Ascending aorta (tissue), 2 donors: ENCODE measurements at regions not wholly inside any gene's neighbourhood (a gene's known extent, or its start where the extent isn't known, plus 50 kb on each side); places are given as distances from the start of the nearest gene placed in this dataset.

ENCODE experiments used
- DNase-seq, 2 donors: peaks; one replicate each; pipeline ENCODE4 v3.0.0-alpha.2; 2019; ENCODE audit warnings: low spot score in 2 of 2
- H3K27ac ChIP-seq, 2 donors: fragments of 200-600 bp; sonication (generic); one replicate each; pipeline ENCODE4 v1.5.1; 2016 to 2017; ENCODE audit warnings: mild to moderate bottlenecking in 1 of 2
- H3K27me3 ChIP-seq: fragments of 200-600 bp; sonication (generic); one replicate; pipeline ENCODE4 v1.5.1; 2017
- H3K36me3 ChIP-seq, 2 donors: fragments of 200-600 bp; sonication (generic); one replicate each; pipeline ENCODE4 v1.5.1; 2016
- H3K4me1 ChIP-seq, 2 donors: fragments of 200-600 bp; sonication (generic); one replicate each; pipeline ENCODE4 v1.5.1; 2016 to 2017; ENCODE audit warnings: mild to moderate bottlenecking in 1 of 2
- H3K4me3 ChIP-seq, 2 donors: fragments of 200-600 bp; sonication (generic); one replicate each; pipeline ENCODE4 v1.5.1; 2016 to 2017; ENCODE audit warnings: mild to moderate bottlenecking in 1 of 2
- H3K9me3 ChIP-seq, 2 donors: fragments of 200-600 bp; sonication (generic); one replicate each; pipeline ENCODE4 v1.5.1; 2016
- intact Hi-C: fragments of 100-400 bp; cut with DNase I; formaldehyde crosslinking; loops from one replicate; pipeline ENCODE4 v1.15.1; 2023
- TF ChIP-seq, protein P1 (sequence below), 3 experiments: fragments of 200-600 bp in 2 of 3; fragments of 450-650 bp in 1 of 3; sonication (generic) in 2 of 3; IDR thresholded peaks; one replicate each; pipeline ENCODE4 v1.5.1; 2016 to 2019; ENCODE audit warnings: antibody characterized with exemption in 3 of 3, mild to moderate bottlenecking in 1 of 3, moderate library complexity in 1 of 3

DNA sequence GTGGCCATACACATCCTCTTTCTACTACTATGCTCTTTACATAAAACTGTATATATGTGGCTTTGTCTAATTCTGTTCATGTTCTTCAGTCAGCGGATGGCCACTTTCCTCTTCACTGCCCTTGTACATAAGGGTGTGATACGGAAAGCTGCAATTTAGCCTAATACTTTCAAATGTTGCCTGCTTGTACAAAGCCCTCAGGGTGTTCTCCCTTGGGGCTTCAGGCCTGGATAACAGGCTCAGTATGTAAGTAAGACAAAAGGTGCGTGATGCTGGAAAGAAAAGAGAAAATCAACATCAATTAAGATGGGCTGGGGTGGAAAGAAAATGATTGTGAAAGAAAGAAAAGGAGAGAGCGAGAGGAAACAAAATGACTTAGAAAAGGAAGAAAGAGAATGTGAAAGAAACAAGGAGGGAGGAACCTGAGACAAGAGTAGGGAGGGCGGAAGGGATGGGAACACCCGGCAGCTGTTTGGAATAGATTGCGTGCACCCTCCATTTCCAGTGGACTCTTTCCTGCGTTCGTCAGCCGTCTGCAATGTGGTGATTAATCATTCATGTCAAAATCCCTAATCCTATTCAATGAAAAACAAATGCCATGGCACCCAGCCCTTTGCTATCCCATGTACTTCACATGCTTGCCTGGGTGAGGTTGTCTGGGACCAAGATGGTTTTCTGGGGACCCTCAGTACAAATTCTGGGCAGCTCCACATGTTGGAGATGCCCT lies 553.6 kb downstream of the NUF2 start:
- DNase-seq = no peak
- TF ChIP-seq, protein P1, sequence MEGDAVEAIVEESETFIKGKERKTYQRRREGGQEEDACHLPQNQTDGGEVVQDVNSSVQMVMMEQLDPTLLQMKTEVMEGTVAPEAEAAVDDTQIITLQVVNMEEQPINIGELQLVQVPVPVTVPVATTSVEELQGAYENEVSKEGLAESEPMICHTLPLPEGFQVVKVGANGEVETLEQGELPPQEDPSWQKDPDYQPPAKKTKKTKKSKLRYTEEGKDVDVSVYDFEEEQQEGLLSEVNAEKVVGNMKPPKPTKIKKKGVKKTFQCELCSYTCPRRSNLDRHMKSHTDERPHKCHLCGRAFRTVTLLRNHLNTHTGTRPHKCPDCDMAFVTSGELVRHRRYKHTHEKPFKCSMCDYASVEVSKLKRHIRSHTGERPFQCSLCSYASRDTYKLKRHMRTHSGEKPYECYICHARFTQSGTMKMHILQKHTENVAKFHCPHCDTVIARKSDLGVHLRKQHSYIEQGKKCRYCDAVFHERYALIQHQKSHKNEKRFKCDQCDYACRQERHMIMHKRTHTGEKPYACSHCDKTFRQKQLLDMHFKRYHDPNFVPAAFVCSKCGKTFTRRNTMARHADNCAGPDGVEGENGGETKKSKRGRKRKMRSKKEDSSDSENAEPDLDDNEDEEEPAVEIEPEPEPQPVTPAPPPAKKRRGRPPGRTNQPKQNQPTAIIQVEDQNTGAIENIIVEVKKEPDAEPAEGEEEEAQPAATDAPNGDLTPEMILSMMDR (IDR thresholded peaks at IDR 0.05) = no peak
- H3K27me3 ChIP-seq = no peaks in the 10 kb centered on the region
- H3K4me3 ChIP-seq = peak overlapping the region in 1 of 2 donors; percentile 7
- no peaks in the 10 kb centered on the region for H3K4me1 ChIP-seq
- no peaks in the 10 kb centered on the region for H3K36me3 ChIP-seq
- no peaks in the 10 kb centered on the region for H3K9me3 ChIP-seq
- intact Hi-C loops = no loop called here
- H3K27ac ChIP-seq = peak overlapping the region in 1 of 2 donors; percentile 41

DNA sequence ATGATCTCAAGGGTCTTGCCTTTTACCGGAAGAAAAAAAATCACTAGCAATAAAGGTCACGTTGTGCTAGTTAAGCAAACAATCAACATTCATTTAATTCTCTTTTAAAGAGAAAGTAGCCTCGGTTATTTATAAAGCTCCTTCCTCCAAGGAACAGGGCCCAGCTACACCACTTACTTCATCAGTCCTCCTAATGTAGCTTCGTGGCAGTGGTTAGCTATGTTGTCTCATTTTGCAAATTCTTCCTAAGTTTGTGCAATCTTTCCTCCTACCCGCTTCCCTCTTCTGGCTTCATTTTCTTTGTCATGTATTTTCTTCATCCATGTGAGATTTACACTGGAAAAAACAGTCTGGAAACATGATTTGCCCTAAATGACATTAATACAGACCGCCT lies 554.2 kb downstream of the NUF2 start:
- Histone ChIP-seq H3K4me1 (no peaks in the 10 kb centered on the region), H3K27me3 (no peaks in the 10 kb centered on the region), H3K27ac (peak overlapping the region in 1 of 2 donors; percentile 40), H3K36me3 (no peaks in the 10 kb centered on the region), H3K9me3 (no peaks in the 10 kb centered on the region), H3K4me3 (peak overlapping the region in 1 of 2 donors; percentile 7)
- intact Hi-C loops = no loop called here
- no peak for DNase-seq
- TF ChIP-seq, protein P1 (IDR thresholded peaks at IDR 0.05) = no peak

DNA sequence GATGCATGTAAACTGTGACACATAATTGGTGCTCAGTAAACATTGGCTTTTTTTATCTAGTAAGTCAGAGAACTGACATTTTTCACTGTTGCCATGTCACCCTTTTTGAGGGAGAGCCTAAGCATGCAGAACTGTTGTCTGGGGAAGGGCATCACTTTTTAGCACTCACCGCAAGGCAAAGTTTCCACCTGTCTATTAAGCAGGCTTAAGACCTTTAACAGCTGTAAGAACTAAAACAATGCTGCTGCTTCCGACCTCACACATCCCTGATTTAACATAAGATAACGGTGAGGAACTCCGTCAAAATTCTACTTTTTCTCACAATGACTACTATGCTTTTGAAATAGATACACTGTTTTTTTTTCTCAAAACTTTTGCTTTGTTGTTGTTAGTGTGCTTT lies 554.8 kb downstream of the NUF2 start:
- Histone ChIP-seq H3K36me3 (no peaks in the 10 kb centered on the region), H3K27me3 (no peaks in the 10 kb centered on the region), H3K4me1 (no peaks in the 10 kb centered on the region), H3K27ac (no peak overlapping the region), H3K9me3 (no peaks in the 10 kb centered on the region), H3K4me3 (no peak overlapping the region)
- intact Hi-C loops = no loop called here
- no peak for DNase-seq
- TF ChIP-seq, protein P1 (IDR thresholded peaks at IDR 0.05) = no peak

DNA sequence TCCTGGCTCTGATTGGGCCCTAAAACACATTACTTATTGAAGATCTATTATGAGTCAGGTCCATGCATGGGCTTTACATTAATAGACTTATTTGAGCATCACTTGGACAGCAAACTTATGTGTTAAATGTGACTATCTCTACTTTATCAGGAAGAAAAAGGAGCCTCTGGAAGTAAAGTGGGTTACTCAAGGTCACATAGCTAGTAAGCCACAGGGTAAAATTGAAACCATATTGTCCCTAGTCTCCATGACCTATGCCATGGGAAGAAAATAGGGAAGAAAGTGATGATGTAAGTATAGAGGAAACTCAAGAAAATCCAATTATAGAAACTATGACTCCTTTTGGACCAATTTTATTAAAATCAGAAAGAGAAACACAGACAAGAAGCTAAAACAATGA lies 555.3 kb downstream of the NUF2 start:
- H3K4me1 ChIP-seq = no peaks in the 10 kb centered on the region
- H3K27me3 ChIP-seq = no peaks in the 10 kb centered on the region
- H3K4me3 ChIP-seq = no peak overlapping the region
- H3K27ac ChIP-seq = no peak overlapping the region
- no peaks in the 10 kb centered on the region for H3K36me3 ChIP-seq
- TF ChIP-seq, protein P1 (IDR thresholded peaks at IDR 0.05) = no peak
- intact Hi-C loops = no loop called here
- DNase-seq = no peak
- no peaks in the 10 kb centered on the region for H3K9me3 ChIP-seq

DNA sequence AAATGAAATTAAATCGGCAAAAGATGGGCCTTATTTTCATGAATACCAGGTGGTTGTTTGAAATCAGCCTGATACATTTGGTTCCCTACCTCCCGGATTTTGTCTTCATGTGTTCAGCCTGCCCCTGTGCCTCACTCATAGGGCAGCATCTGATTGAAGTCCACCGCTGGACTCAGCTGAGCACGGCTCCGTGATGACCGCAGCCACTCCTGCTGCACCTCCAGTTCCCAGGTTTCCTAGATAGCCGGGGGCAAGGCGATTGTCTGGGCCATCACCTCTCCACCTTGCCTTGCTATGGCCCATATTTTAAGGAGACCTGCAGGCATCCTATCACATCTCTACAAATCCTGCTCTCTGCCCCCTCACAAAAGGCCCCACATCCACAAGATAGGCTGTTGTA lies 563.8 kb downstream of the NUF2 start:
- TF ChIP-seq, protein P1 (IDR thresholded peaks at IDR 0.05) = no peak
- intact Hi-C loops = no loop called here
- no peak for DNase-seq
- Histone ChIP-seq H3K4me3 (no peak overlapping the region), H3K4me1 (no peaks in the 10 kb centered on the region), H3K36me3 (no peaks in the 10 kb centered on the region), H3K9me3 (no peaks in the 10 kb centered on the region), H3K27me3 (no peaks in the 10 kb centered on the region), H3K27ac (no peak overlapping the region)

DNA sequence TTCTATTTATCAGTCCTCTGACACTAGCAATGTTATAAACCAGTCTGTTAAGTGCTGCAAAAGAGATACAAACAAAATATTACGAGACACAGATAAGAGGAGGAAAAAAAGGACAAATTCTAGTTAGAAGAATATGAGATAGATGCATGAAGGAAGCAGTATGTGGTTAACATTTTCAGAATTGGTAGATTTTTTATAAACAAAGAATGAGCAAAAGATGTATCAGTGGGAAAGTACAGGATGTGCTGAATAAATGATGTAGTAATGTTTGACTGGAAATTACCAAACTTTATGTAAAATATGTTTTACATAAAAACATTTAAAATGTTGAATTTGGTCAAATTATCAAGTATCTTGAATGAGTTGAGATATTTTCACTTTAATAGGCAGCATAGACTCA lies 574.2 kb downstream of the NUF2 start:
- DNase-seq = no peak
- Histone ChIP-seq H3K4me1 (no peaks in the 10 kb centered on the region), H3K36me3 (no peaks in the 10 kb centered on the region), H3K4me3 (no peak overlapping the region), H3K27me3 (no peaks in the 10 kb centered on the region), H3K27ac (no peak overlapping the region), H3K9me3 (no peaks in the 10 kb centered on the region)
- intact Hi-C loops = no loop called here
- TF ChIP-seq, protein P1 (IDR thresholded peaks at IDR 0.05) = no peak
